ENCODE measurements at regions not wholly inside any gene's neighbourhood (a gene's known extent, or its start where the extent isn't known, plus 50 kb on each side); places are given as distances from the start of the nearest gene placed in this dataset.
"Not testable (repeated sequence)": the region's sequence is repeated elsewhere in the genome, so short reads cannot be mapped to it uniquely, and the experiment has no call there.

DNA sequence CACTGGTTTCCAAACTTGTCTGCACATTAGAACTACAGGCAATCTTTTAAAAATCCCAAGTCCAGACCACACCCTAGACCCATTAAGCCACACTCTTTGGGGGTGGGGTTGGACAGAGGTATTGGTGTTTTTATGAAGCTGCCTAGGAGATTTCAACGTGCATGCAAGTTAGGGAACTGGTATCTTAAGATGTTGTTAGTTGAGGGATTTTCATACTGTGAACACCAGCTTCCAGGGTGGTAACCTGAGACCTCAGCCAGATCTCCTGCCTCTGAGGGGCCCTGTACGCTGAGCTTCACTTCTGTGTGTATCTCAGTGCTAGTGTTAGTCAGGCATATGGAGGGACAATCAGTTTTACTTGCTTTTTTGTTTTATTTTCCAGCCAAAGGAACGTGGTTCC, 138.0 kb downstream of the UTRN start:
- no peak for DNase-seq (ENCODE audit: extremely low spot score in 2 of 2)
- H3K36me3 ChIP-seq, result peaks cover 3 to 29% of the 10 kb centered on the region in 2 donors
- H3K9me3 ChIP-seq, result no peaks in the 10 kb centered on the region
- TF ChIP-seq CTCF (IDR thresholded peaks at IDR 0.05) (no peak), POLR2A (IDR thresholded peaks at IDR 0.05) (no peak), POLR2AphosphoS5 (IDR thresholded peaks at IDR 0.05; ENCODE audit: insufficient read depth in 1 of 2, low read depth in 1 of 2) (no peak)
- intact Hi-C loops (cut with DNase I), result no loop called here
- no peaks in the 10 kb centered on the region for H3K4me1 ChIP-seq
- no peaks in the 10 kb centered on the region for H3K27me3 ChIP-seq
- H3K27ac ChIP-seq, result no peak overlapping the region
- H3K4me3 ChIP-seq, result no peak overlapping the region

DNA sequence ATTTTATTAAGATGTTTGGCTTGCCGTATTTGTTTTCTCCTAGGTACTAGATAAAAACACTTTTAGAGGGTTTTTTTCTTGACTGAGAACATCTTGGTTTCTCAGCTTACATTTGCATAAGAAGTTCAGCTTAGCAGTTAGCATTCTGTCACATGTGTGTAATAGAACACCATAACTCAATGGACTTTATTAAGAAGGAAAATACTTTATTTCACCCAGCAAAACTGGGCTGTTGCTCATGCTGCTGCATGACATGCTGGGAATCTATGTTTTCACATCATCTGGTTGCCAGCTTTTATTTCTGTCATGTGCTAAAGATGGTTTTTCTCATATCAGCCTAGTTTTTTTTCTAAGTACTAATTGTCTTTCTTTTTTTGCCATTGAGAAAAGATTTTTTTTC, 144.6 kb downstream of the UTRN start:
- Histone ChIP-seq H3K27me3 (no peaks in the 10 kb centered on the region), H3K4me1 (no peaks in the 10 kb centered on the region), H3K36me3 (peaks cover 3 to 32% of the 10 kb centered on the region in 2 donors), H3K4me3 (no peak overlapping the region), H3K9me3 (no peaks in the 10 kb centered on the region), H3K27ac (no peak overlapping the region)
- intact Hi-C loops (cut with DNase I), result no loop called here
- DNase-seq (ENCODE audit: extremely low spot score in 2 of 2), result no peak
- no peak for TF ChIP-seq POLR2AphosphoS5 (IDR thresholded peaks at IDR 0.05; ENCODE audit: insufficient read depth in 1 of 2, low read depth in 1 of 2)
- no peak for TF ChIP-seq CTCF (IDR thresholded peaks at IDR 0.05)
- no peak for TF ChIP-seq POLR2A (IDR thresholded peaks at IDR 0.05)

DNA sequence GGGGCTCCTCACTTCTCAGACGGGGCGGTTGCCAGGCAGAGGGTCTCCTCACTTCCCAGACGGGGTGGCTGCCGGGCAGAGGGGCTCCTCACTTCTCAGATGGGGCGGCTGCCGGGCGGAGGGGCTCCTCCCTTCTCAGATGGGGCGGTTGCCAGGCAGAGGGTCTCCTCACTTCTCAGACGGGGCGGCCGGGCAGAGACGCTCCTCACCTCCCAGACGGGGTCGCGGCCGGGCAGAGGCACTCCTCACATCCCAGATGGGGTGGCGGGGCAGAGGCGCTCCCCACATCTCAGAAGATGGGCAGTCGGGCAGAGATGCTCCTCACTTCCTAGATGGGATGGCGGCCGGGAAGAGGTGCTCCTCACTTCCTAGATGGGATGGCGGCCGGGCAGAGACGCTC, 148.3 kb downstream of the UTRN start:
- H3K27me3 ChIP-seq; DNase-seq (ENCODE audit: extremely low spot score in 2 of 2); H3K9me3 ChIP-seq; H3K4me1 ChIP-seq; H3K4me3 ChIP-seq; H3K27ac ChIP-seq; intact Hi-C loops (cut with DNase I): not testable (repeated sequence)
- H3K36me3 ChIP-seq, result peaks cover 0 to 35% of the 10 kb centered on the region in 2 donors

DNA sequence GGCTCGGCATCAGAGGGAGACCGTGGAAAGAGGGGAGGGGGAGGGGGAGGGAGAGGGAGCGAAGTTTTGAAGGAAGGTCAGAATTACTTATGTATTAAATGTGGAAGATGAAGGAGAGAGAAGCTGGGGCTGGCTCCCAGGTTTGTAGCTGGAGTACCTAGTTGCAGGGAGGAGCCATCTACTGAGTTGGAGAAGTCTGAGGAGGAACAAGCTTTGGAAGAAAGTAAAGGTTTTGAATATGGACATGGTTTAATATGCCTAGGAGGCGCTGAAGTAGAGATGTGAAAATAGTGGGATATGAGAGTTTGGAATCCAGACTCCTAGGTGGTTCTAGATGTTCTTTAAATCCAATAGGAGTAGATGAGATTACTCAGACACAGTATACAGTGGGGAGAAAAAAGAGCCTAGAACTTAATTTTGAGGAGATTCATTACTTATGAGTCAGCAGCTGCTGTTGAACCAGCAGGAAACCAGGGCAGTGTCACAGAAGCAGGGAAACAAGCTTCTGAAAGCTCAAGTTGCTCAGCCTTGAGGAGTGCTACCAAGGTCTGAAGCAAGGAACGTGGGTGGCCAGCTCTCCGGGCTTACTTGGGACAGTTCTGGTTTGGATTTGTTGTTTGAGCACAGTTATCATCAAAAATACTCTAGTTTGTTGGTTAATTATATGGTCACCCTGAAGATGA, 149.3 kb downstream of the UTRN start:
- intact Hi-C loops (cut with DNase I), result no loop called here
- DNase-seq (ENCODE audit: extremely low spot score in 2 of 2), result no peak
- H3K9me3 ChIP-seq, result no peaks in the 10 kb centered on the region
- H3K36me3 ChIP-seq, result peaks cover 0 to 42% of the 10 kb centered on the region in 2 donors
- H3K4me1 ChIP-seq, result no peaks in the 10 kb centered on the region
- no peak overlapping the region for H3K27ac ChIP-seq
- TF ChIP-seq POLR2AphosphoS5 (IDR thresholded peaks at IDR 0.05; ENCODE audit: insufficient read depth in 1 of 2, low read depth in 1 of 2), result no peak
- TF ChIP-seq POLR2A (IDR thresholded peaks at IDR 0.05), result no peak
- no peak for TF ChIP-seq CTCF (IDR thresholded peaks at IDR 0.05)
- no peaks in the 10 kb centered on the region for H3K27me3 ChIP-seq
- no peak overlapping the region for H3K4me3 ChIP-seq

GRCh38 chr6:144435602-144436426, 150.7 kb downstream of the UTRN start:
- intact Hi-C loops (cut with DNase I), result no loop called here
- TF ChIP-seq POLR2A (IDR thresholded peaks at IDR 0.05) (no peak), CTCF (IDR thresholded peaks at IDR 0.05) (no peak), POLR2AphosphoS5 (IDR thresholded peaks at IDR 0.05; ENCODE audit: insufficient read depth in 1 of 2, low read depth in 1 of 2) (no peak)
- Histone ChIP-seq H3K4me1 (no peaks in the 10 kb centered on the region), H3K27me3 (no peaks in the 10 kb centered on the region), H3K9me3 (no peaks in the 10 kb centered on the region), H3K4me3 (no peak overlapping the region), H3K36me3 (peaks cover 0 to 50% of the 10 kb centered on the region in 2 donors), H3K27ac (no peak overlapping the region)
- DNase-seq (ENCODE audit: extremely low spot score in 2 of 2), result no peak

Measured in vagina (tissue), 2 donors.